NT2/D1 (cell line): ENCODE measurements at regions not wholly inside any gene's neighbourhood (a gene's known extent, or its start where the extent isn't known, plus 50 kb on each side); places are given as distances from the start of the nearest gene placed in this dataset.
"Not testable (repeated sequence)": the region's sequence is repeated elsewhere in the genome, so short reads cannot be mapped to it uniquely, and the experiment has no call there.

Experiments
- SUZ12 ChIP-seq: IDR thresholded peaks from 2 replicates; pipeline ENCODE4 v1.6.1; 2011; ENCODE audit not compliant: insufficient read length, insufficient read depth; ENCODE audit errors: extremely low read depth
- YY1 ChIP-seq: IDR thresholded peaks from 2 replicates; pipeline ENCODE4 v1.6.1; 2011; ENCODE audit not compliant: insufficient read length, insufficient read depth
- ZNF274 ChIP-seq: IDR thresholded peaks from 2 replicates; pipeline ENCODE4 v1.6.1; 2011; ENCODE audit warnings: mild to moderate bottlenecking, low read depth, low read length

- TF ChIP-seq YY1, ZNF274, SUZ12: not testable (repeated sequence)
Measured at GRCh38 chr16:88270171-88270790, 112.5 kb upstream of the ZNF469 start.
